ENCODE measurements at regions not wholly inside any gene's neighbourhood (a gene's known extent, or its start where the extent isn't known, plus 50 kb on each side); places are given as distances from the start of the nearest gene placed in this dataset.
A peak's percentile ranks its signal among the peaks of the same experiment; 100 is the strongest.

DNA sequence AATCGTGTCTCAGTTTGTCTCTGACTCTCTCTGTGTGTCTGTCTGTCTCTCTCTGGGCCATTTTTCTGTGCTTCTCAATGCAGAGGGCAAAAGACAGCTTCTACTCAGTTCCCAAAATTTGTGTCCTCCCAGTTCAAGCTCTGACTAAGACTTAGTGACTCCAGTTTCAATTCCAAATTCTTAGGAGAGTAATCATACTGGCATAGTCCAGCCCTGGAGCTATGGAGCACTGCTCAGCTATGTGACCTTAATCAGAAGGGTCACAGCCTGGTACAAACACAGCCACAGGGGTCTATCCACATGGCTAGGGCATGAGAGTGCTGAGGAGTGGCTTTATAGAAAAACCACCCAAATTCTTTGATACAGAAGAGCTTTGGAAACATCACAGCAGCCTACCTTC lies 91.9 kb downstream of the FOXF2 start:
- H3K9me3 ChIP-seq (ENCODE audit: control insufficient read depth, insufficient read depth, low read length), result no peaks in the 10 kb centered on the region
- peak overlapping the region; percentile 25 for H2AFZ ChIP-seq (replicated peaks; ENCODE audit: low read length, poor library complexity)
- H3K18ac ChIP-seq (ENCODE audit: low read depth, low read length), result no peak overlapping the region
- H2BK15ac ChIP-seq (ENCODE audit: low read depth, low read length), result peak overlapping the region; percentile 77; the same call in 1 of the 3 replicates
- H4K20me1 ChIP-seq (ENCODE audit: insufficient read depth, low read length), result no peaks in the 10 kb centered on the region
- peak overlapping the region; percentile 82 for H3K4ac ChIP-seq (ENCODE audit: low read depth, low read length)
- H3K27ac ChIP-seq (ENCODE audit: insufficient read depth, low read length), result peak overlapping the region; percentile 8; the same call in 1 of the 2 replicates
- H3K36me3 ChIP-seq (ENCODE audit: control insufficient read depth, insufficient read depth, low read length), result no peaks in the 10 kb centered on the region
- no peak overlapping the region for H3K4me3 ChIP-seq (ENCODE audit: insufficient read depth, low read depth, low read length)
- peak overlapping the region; percentile 79 for H2BK120ac ChIP-seq (ENCODE audit: low read depth, low read length)
- peak overlapping the region in 1 of 2 experiments; percentile 52; a peak in 3 of 4 replicates for H4K8ac ChIP-seq (ENCODE audit: low read depth in 2 of 2, low read length in 2 of 2)
- WGBS, 2 experiments (ENCODE audit: extremely low coverage in 2 of 2, insufficient read length in 1 of 2), result no CpG with 5 or more reads among the region's 1 CpG
- ChIA-PET CTCF (no interaction called here), POLR2A (ENCODE audit: unreplicated experiment) (no interaction called here)
- H2AK5ac ChIP-seq (ENCODE audit: low read depth, low read length), result peak overlapping the region; percentile 83
- H3K56ac ChIP-seq (ENCODE audit: extremely low read depth, insufficient read depth, low read length), result no peak overlapping the region
- no peak overlapping the region for H3K14ac ChIP-seq (replicated peaks; ENCODE audit: low read depth, low read length)
- H3K79me1 ChIP-seq (ENCODE audit: low read depth in 1 of 2, low read length in 2 of 2), result no peaks in the 10 kb centered on the region
- dilution Hi-C loops (cut with HindIII; ENCODE audit: low sequenced_read_pairs, unreplicated experiment) (no loop called here), intact Hi-C loops (cut with micrococcal nuclease) (no loop called here), in situ Hi-C loops (cut with MboI; ENCODE audit: low sequenced_read_pairs) (no loop called here)
- H4K91ac ChIP-seq (ENCODE audit: insufficient read depth, low read depth, low read length), result peak overlapping the region; percentile 75; the same call in 1 of the 2 replicates
- H3K27me3 ChIP-seq (ENCODE audit: control insufficient read depth, insufficient read depth, low read length), result no peaks in the 10 kb centered on the region
- no peak overlapping the region for H3K9ac ChIP-seq (ENCODE audit: low read depth, low read length)
- H3K9me1 ChIP-seq (ENCODE audit: insufficient read depth, low read length), result peaks cover 17% of the 10 kb centered on the region
- peak overlapping the region; percentile 66 for H2BK20ac ChIP-seq (ENCODE audit: low read depth, low read length)
- ATAC-seq (ENCODE audit: low read depth) (peak; percentile 88), DNase-seq (peak; percentile 84)
- H2AK9ac ChIP-seq (replicated peaks; ENCODE audit: low read depth, low read length, poor library complexity), result no peak overlapping the region
- TF ChIP-seq RFX5 (IDR thresholded peaks at IDR 0.05; ENCODE audit: low read depth, low read length), result no peak
- TF ChIP-seq RAD21 (IDR thresholded peaks at IDR 0.05; ENCODE audit: low read length), result no peak
- TF ChIP-seq FOS (IDR thresholded peaks at IDR 0.05; ENCODE audit: low read depth, low read length), result peak; percentile 34; the same call in 1 of the 2 replicates
- TF ChIP-seq CEBPB (IDR thresholded peaks at IDR 0.05; ENCODE audit: low read depth, low read length), result no peak
- TF ChIP-seq BHLHE40 (IDR thresholded peaks at IDR 0.05; ENCODE audit: low read depth, low read length), result no peak
- 0 out of 2 replicates have a peak overlapping the region, but pooled peaks have one; percentile 25 for H3K23ac ChIP-seq (ENCODE audit: low read depth, low read length)
- peak overlapping the region; percentile 24; the same call in 1 of the 2 replicates for H3K4me2 ChIP-seq (ENCODE audit: low read depth, low read length)
- no TSS peak for BruUV-seq (replicated peaks)
- peaks cover 19% of the 10 kb centered on the region for H3K4me1 ChIP-seq (ENCODE audit: control insufficient read depth, insufficient read depth, low read length)
- H2BK5ac ChIP-seq (ENCODE audit: low read depth, low read length, poor library complexity, severe bottlenecking), result peak overlapping the region; percentile 14
- no peak overlapping the region; the same call in 1 of the 2 replicates for H4K5ac ChIP-seq (ENCODE audit: low read depth, low read length)

Data from IMR-90 (cell line).